Body of pancreas (tissue), 4 donors: ENCODE measurements at regions not wholly inside any gene's neighbourhood (a gene's known extent, or its start where the extent isn't known, plus 50 kb on each side); places are given as distances from the start of the nearest gene placed in this dataset.

ENCODE experiments used
- ATAC-seq: fragments of 150-250 bp; one replicate; pipeline ENCODE4 v1.9.1; 2016
- DNase-seq, 4 donors: peaks; one replicate each; pipeline ENCODE4 v3.0.0-alpha.2; 2019
- H3K27ac ChIP-seq, 4 donors: fragments of 200-600 bp; sonication (generic); 1 replicate in 3 of 4; 2 replicates in 1 of 4; pipeline versions ENCODE4 v1.5.1 to v1.6.1; 2016 to 2019; ENCODE audit warnings: mild to moderate bottlenecking in 1 of 4, mixed read lengths in 1 of 4, moderate library complexity in 1 of 4
- H3K27me3 ChIP-seq, 2 donors: fragments of 200-600 bp; sonication (generic); one replicate each; pipeline ENCODE4 v1.6.0; 2016; ENCODE audit warnings: mild to moderate bottlenecking in 1 of 2
- H3K36me3 ChIP-seq, 2 donors: fragments of 200-600 bp; sonication (generic); replicated peaks in 1 of 2; 2 replicates each; pipeline ENCODE4 v1.5.1; 2016; ENCODE audit warnings: low read depth in 2 of 2; ENCODE audit not compliant: insufficient read depth in 1 of 2
- H3K4me1 ChIP-seq: fragments of 200-600 bp; sonication (generic); one replicate; pipeline ENCODE4 v1.6.0; 2016
- H3K4me3 ChIP-seq, 2 donors: fragments of 200-600 bp; sonication (generic); 1 replicate in 1 of 2; 2 replicates in 1 of 2; pipeline ENCODE4 v1.5.1; 2016 to 2019
- H3K9me3 ChIP-seq, 3 donors: fragments of 200-600 bp; sonication (generic); 1 replicate in 2 of 3; 2 replicates in 1 of 3; pipeline ENCODE4 v1.5.1; 2016
- POLR2A ChIP-seq, 3 donors: fragments of 450-650 bp; IDR thresholded peaks; one replicate each; pipeline ENCODE4 v1.6.1; 2016; ENCODE audit warnings: antibody characterized with exemption in 3 of 3, mild to moderate bottlenecking in 2 of 3
- WGBS, 2 donors: methylation state at CpG; one replicate each; pipeline ENCODE4 v1.1.5; 2017; 5-methylcytosine and 5-hydroxymethylcytosine counted together
- intact Hi-C: fragments of 100-400 bp; cut with DNase I; formaldehyde crosslinking; loops from one replicate; pipeline ENCODE4 v1.15.1; 2023
- TF ChIP-seq, protein P1 (sequence below), 7 experiments: fragments of 450-650 bp in 4 of 7; fragments of 200-600 bp in 3 of 7; sonication (generic) in 3 of 7; IDR thresholded peaks; one replicate each; pipeline ENCODE4 v1.5.1; 2016 to 2019; ENCODE audit warnings: antibody characterized with exemption in 7 of 7

DNA sequence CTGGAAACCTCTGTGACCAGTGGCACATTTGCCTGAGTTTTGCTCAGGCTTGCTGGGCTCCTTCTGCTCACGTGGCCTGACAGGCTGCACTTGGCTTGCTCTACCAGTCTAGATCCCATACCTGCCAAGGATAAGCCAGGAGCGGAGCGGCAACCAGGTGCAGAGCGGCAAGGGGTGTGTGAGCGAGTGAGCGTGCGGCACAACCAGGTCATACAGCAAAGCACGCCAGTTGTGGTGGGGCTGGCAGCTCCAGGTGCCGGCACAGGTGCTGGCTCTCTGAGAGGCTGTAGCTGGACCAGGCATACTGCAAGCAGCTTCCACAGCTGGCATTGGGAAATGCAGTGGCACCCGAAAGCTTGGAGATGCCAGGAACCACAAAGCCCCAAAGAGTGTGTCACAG is 1495.1 kb downstream of the PCDH7 start:
- WGBS, 2 donors: 81 to 90% methylated on average over 9 to 10 of the region's 10 CpGs
- no peak overlapping the region for H3K27ac ChIP-seq
- intact Hi-C loops: no loop called here
- no peak for TF ChIP-seq POLR2A (IDR thresholded peaks at IDR 0.05)
- TF ChIP-seq, protein P1, sequence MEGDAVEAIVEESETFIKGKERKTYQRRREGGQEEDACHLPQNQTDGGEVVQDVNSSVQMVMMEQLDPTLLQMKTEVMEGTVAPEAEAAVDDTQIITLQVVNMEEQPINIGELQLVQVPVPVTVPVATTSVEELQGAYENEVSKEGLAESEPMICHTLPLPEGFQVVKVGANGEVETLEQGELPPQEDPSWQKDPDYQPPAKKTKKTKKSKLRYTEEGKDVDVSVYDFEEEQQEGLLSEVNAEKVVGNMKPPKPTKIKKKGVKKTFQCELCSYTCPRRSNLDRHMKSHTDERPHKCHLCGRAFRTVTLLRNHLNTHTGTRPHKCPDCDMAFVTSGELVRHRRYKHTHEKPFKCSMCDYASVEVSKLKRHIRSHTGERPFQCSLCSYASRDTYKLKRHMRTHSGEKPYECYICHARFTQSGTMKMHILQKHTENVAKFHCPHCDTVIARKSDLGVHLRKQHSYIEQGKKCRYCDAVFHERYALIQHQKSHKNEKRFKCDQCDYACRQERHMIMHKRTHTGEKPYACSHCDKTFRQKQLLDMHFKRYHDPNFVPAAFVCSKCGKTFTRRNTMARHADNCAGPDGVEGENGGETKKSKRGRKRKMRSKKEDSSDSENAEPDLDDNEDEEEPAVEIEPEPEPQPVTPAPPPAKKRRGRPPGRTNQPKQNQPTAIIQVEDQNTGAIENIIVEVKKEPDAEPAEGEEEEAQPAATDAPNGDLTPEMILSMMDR (IDR thresholded peaks at IDR 0.05): no peak
- no peak overlapping the region for H3K4me3 ChIP-seq
- no peaks in the 10 kb centered on the region for H3K4me1 ChIP-seq
- ATAC-seq (no peak), DNase-seq (no peak)
- H3K9me3 ChIP-seq: peaks cover 0 to 4% (median 0%) of the 10 kb centered on the region in 3 donors
- no peaks in the 10 kb centered on the region for H3K27me3 ChIP-seq
- H3K36me3 ChIP-seq: no peaks in the 10 kb centered on the region

DNA sequence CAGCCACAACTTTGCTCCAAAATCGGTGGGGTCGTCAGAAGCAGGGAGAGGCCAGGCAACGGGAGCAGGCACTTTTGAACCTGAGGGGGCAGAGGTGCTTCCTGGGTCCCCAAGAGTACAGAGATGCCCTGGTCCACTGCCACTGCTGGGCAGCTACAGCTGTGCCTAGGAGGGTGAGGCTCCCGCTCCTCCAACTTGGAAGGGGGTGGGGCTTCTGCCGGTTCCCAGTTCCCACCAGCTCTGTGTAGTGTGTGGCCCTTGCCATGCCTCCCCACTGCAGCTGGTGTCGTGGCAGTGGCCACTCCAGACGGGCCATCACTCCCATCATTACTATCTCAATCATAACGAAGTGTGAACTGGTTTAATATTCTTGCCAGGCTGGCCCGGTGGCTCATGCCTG is 1496.3 kb downstream of the PCDH7 start:
- Histone ChIP-seq H3K27ac (no peak overlapping the region), H3K9me3 (no peaks in the 10 kb centered on the region), H3K4me3 (no peak overlapping the region), H3K4me1 (no peaks in the 10 kb centered on the region), H3K27me3 (no peaks in the 10 kb centered on the region), H3K36me3 (no peaks in the 10 kb centered on the region)
- intact Hi-C loops: no loop called here
- DNase-seq: no peak
- TF ChIP-seq POLR2A (IDR thresholded peaks at IDR 0.05): no peak
- WGBS, 2 donors: 83 to 100% methylated on average over 1 to 9 of the region's 9 CpGs
- no peak for ATAC-seq

DNA sequence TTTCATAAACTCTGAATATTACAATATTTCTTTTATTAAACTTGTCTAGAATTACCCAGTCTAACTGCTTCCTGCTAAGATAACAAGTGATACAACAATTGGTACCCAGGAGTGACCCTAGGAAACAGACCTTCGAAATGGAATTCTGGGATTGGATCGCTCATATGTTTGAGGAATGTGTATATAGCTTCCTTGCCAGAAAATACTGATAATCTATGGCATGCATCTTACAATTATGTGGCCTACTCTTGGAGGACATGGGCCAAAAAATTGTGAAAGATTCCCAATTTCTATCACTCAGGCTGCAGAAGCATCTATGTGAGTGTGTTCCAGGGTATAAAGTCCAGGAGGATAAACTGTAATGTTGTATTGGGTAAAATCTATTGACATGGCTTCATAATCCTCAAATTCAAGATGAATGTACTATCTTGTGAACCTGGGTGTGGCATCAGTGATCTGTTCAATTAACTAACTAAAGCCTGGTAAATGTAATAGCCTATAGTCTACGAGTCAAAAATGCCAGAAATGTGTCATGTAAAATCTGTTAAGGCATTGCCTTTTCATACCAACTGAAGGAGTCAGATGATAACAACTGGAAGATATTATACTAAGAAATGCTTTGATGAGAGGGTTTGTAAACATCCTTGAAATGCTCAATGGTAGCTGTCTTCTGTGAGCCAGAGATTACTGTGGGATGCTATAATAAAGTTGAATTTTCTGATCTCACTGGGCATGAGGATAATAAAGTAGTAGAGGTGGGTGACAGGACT is 1499.3 kb downstream of the PCDH7 start:
- no peak for DNase-seq
- no peak overlapping the region for H3K27ac ChIP-seq
- no peaks in the 10 kb centered on the region for H3K27me3 ChIP-seq
- no peak for TF ChIP-seq POLR2A (IDR thresholded peaks at IDR 0.05)
- TF ChIP-seq, protein P1 (IDR thresholded peaks at IDR 0.05): no peak
- H3K4me1 ChIP-seq: no peaks in the 10 kb centered on the region
- H3K4me3 ChIP-seq: no peak overlapping the region
- no peaks in the 10 kb centered on the region for H3K9me3 ChIP-seq
- no peak for ATAC-seq
- 49 to 67% methylated on average over 3 of the region's 3 CpGs for WGBS, 2 donors
- H3K36me3 ChIP-seq: no peaks in the 10 kb centered on the region
- intact Hi-C loops: no loop called here

DNA sequence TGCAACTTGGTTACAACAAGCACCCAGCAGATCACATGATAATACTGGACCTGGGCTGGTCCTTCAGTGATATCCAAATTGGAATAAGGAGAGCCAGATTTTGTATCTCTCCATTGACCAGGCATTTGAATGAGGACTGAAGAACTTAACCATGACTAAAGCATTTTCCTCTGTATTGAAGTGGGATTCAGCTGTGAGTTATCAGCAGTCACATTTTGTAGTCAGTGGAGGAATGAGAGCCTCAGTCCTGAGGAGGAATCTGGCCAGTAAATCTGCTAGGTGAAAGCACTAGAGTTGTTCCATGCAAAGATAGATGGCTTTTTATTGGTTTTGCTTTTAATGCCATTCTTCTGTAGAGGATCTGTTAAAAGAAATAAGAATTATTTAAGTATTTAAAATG is 1506.0 kb downstream of the PCDH7 start:
- DNase-seq: no peak
- intact Hi-C loops: no loop called here
- Histone ChIP-seq H3K36me3 (no peaks in the 10 kb centered on the region), H3K27me3 (no peaks in the 10 kb centered on the region), H3K27ac (no peak overlapping the region), H3K9me3 (no peaks in the 10 kb centered on the region), H3K4me1 (no peaks in the 10 kb centered on the region), H3K4me3 (no peak overlapping the region)
- no peak for ATAC-seq
- TF ChIP-seq, protein P1 (IDR thresholded peaks at IDR 0.05): no peak
- TF ChIP-seq POLR2A (IDR thresholded peaks at IDR 0.05): no peak

DNA sequence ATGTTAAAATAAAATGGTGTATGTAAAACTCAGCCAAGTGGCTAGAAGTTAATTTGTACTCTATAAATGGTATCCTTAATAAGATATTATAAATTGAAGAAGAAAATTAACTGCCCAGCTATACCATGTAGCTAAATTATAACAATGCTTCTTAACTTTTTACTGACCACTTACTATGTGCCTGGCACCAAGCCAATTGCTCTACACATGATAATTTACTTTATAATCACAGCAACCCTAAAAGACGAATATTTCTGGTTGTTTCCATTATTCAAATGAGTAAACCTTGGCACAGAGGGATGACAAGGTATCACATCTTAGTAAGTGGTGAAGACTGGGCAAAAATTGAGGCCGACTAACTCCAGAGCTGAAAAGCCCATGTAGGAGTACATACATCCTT is 1506.6 kb downstream of the PCDH7 start:
- intact Hi-C loops: no loop called here
- no peaks in the 10 kb centered on the region for H3K27me3 ChIP-seq
- H3K27ac ChIP-seq: no peak overlapping the region
- ATAC-seq: no peak
- no peaks in the 10 kb centered on the region for H3K4me1 ChIP-seq
- no peak for TF ChIP-seq POLR2A (IDR thresholded peaks at IDR 0.05)
- TF ChIP-seq, protein P1 (IDR thresholded peaks at IDR 0.05): no peak
- no peaks in the 10 kb centered on the region for H3K36me3 ChIP-seq
- 53 to 57% methylated on average over 2 of the region's 2 CpGs for WGBS, 2 donors
- no peak overlapping the region for H3K4me3 ChIP-seq
- no peak for DNase-seq
- H3K9me3 ChIP-seq: no peaks in the 10 kb centered on the region
